Stimulated activated CD8-positive, alpha-beta memory T cell treated with anti-CD3 and anti-CD28 coated beads, Interleukin-7, amount 100 ng/mL, for 4 hours (primary cell): ENCODE measurements at regions not wholly inside any gene's neighbourhood (a gene's known extent, or its start where the extent isn't known, plus 50 kb on each side); places are given as distances from the start of the nearest gene placed in this dataset.
"Not testable (repeated sequence)": the region's sequence is repeated elsewhere in the genome, so short reads cannot be mapped to it uniquely, and the experiment has no call there.

ENCODE experiments used
- DNase-seq, 2 donors: peaks; one replicate each; pipeline ENCODE4 v3.0.0-alpha.2; 2020; ENCODE audit warnings: low read depth in 2 of 2

GRCh38 chr15:26186138-26186537, 323.0 kb upstream of the ATP10A start:
- not testable (repeated sequence) for DNase-seq

- no peak for DNase-seq
Measured at GRCh38 chr15:26182441-26182840, 319.3 kb upstream of the ATP10A start.

- no peak for DNase-seq
Measured at GRCh38 chr15:26179906-26180305, 316.8 kb upstream of the ATP10A start.

GRCh38 chr15:26178640-26179220, 315.6 kb upstream of the ATP10A start:
- DNase-seq = no peak

GRCh38 chr15:26177816-26178215, 314.7 kb upstream of the ATP10A start:
- DNase-seq = no peak

GRCh38 chr15:26176831-26177230, 313.7 kb upstream of the ATP10A start:
- no peak for DNase-seq

- DNase-seq = no peak
Measured at GRCh38 chr15:26171266-26171665, 308.1 kb upstream of the ATP10A start.

GRCh38 chr15:26166429-26166828, 303.3 kb upstream of the ATP10A start:
- DNase-seq = no peak

GRCh38 chr15:26165546-26165945, 302.4 kb upstream of the ATP10A start:
- no peak for DNase-seq

- no peak for DNase-seq
Measured at GRCh38 chr15:26160343-26160742, 297.2 kb upstream of the ATP10A start.

GRCh38 chr15:26158176-26158575, 295.0 kb upstream of the ATP10A start:
- no peak for DNase-seq

- DNase-seq = no peak
Measured at GRCh38 chr15:26157081-26157480, 294.0 kb upstream of the ATP10A start.

GRCh38 chr15:26156051-26156450, 292.9 kb upstream of the ATP10A start:
- no peak for DNase-seq

- no peak for DNase-seq
Measured at GRCh38 chr15:26148156-26148860, 285.2 kb upstream of the ATP10A start.

- no peak for DNase-seq
Measured at GRCh38 chr15:26146202-26146601, 283.1 kb upstream of the ATP10A start.

GRCh38 chr15:26145796-26146195, 282.7 kb upstream of the ATP10A start:
- DNase-seq = no peak

- no peak for DNase-seq
Measured at GRCh38 chr15:26144836-26145235, 281.7 kb upstream of the ATP10A start.

- no peak for DNase-seq
Measured at GRCh38 chr15:26143221-26143620, 280.1 kb upstream of the ATP10A start.

GRCh38 chr15:26134812-26135211, 271.7 kb upstream of the ATP10A start:
- no peak for DNase-seq

- no peak for DNase-seq
Measured at GRCh38 chr15:26134152-26134551, 271.0 kb upstream of the ATP10A start.

- DNase-seq = no peak
Measured at GRCh38 chr15:26132811-26133210, 269.7 kb upstream of the ATP10A start.

- DNase-seq = no peak
Measured at GRCh38 chr15:26129852-26130251, 266.7 kb upstream of the ATP10A start.

GRCh38 chr15:26128611-26129140, 265.5 kb upstream of the ATP10A start:
- DNase-seq = no peak
